ENCODE measurements at regions not wholly inside any gene's neighbourhood (a gene's known extent, or its start where the extent isn't known, plus 50 kb on each side); places are given as distances from the start of the nearest gene placed in this dataset.

DNA sequence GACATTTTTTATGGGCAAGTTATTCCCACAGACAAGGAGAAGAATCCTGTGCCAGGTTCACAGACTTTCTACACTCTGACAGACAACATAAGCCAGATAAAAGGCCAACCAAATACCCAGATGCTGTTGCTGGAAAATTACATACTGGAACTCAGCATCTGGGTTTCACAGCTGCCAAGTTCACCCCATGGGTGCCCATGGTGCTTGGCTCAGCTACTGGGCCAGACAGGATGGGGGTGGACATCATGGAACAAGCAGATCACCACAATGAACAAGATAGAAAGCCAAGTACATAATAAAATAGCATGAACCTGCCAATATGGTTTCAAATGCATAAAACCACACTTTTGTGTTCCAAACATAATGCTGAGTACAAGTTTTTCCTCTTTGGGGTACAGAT is 999.8 kb downstream of the NR2F1-AS1 start:
- no peak overlapping the region for H3K4me3 ChIP-seq
- no peak overlapping the region for H3K27ac ChIP-seq
- H3K9me3 ChIP-seq = peaks cover 0 to 5% (median 0%) of the 10 kb centered on the region in 3 donors
- no peaks in the 10 kb centered on the region for H3K36me3 ChIP-seq
- no peak for ATAC-seq
- no peaks in the 10 kb centered on the region for H3K4me1 ChIP-seq
- TF ChIP-seq EP300 (IDR thresholded peaks at IDR 0.05) (no peak), POLR2AphosphoS5 (IDR thresholded peaks at IDR 0.05) (no peak), POLR2A (IDR thresholded peaks at IDR 0.05) (no peak)
- TF ChIP-seq, protein P1, sequence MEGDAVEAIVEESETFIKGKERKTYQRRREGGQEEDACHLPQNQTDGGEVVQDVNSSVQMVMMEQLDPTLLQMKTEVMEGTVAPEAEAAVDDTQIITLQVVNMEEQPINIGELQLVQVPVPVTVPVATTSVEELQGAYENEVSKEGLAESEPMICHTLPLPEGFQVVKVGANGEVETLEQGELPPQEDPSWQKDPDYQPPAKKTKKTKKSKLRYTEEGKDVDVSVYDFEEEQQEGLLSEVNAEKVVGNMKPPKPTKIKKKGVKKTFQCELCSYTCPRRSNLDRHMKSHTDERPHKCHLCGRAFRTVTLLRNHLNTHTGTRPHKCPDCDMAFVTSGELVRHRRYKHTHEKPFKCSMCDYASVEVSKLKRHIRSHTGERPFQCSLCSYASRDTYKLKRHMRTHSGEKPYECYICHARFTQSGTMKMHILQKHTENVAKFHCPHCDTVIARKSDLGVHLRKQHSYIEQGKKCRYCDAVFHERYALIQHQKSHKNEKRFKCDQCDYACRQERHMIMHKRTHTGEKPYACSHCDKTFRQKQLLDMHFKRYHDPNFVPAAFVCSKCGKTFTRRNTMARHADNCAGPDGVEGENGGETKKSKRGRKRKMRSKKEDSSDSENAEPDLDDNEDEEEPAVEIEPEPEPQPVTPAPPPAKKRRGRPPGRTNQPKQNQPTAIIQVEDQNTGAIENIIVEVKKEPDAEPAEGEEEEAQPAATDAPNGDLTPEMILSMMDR (IDR thresholded peaks at IDR 0.05) = no peak
- H3K27me3 ChIP-seq = no peaks in the 10 kb centered on the region

DNA sequence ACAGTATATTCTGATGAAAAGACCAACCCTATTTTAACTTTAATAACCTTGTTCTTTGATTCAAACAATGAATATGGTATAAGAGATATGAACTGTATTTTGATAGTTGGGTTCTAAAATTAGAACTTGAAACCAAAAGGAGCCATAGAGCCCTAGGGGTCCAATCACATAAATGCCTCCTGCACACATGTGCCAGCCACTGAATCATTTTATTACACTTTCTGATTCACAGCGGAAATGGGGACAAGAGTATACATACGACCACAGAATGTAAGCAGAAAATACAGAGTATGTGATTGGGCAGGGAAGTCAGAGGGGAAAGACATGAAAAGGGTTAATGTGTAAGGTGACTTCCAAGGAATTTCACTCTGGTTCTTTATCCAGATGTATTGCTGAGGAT is 1000.2 kb downstream of the NR2F1-AS1 start:
- no peak overlapping the region for H3K27ac ChIP-seq
- no peak for ATAC-seq
- H3K27me3 ChIP-seq = no peaks in the 10 kb centered on the region
- H3K4me3 ChIP-seq = no peak overlapping the region
- H3K36me3 ChIP-seq = no peaks in the 10 kb centered on the region
- TF ChIP-seq, protein P1 (IDR thresholded peaks at IDR 0.05) = no peak
- no peak for TF ChIP-seq EP300 (IDR thresholded peaks at IDR 0.05)
- TF ChIP-seq POLR2A (IDR thresholded peaks at IDR 0.05) = no peak
- TF ChIP-seq POLR2AphosphoS5 (IDR thresholded peaks at IDR 0.05) = no peak
- H3K9me3 ChIP-seq = peaks cover 0 to 5% (median 0%) of the 10 kb centered on the region in 3 donors
- no peaks in the 10 kb centered on the region for H3K4me1 ChIP-seq
- WGBS, 2 donors (ENCODE audit: low coverage in 1 of 2) = 73 to 82% methylated on average over 2 of the region's 2 CpGs

DNA sequence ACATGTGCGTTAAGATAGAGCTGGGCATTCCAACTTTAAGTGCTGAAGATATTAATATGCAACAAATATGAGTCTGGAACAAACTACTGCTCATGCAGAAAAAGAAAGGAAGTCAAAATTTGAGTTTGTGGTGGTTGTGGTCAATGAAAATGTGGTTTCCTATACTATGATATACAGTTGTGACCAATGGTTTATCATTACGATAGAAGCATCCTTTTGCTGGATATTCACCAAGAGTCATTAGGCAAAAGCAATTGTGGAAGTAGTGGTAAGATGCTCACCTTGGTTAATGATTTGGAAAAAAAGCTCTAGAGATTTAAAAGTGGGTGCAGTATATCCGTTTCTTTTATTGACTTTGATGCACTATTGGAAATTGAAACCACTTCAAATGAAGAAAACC is 1007.0 kb downstream of the NR2F1-AS1 start:
- Histone ChIP-seq H3K4me3 (no peak overlapping the region), H3K9me3 (no peaks in the 10 kb centered on the region), H3K36me3 (no peaks in the 10 kb centered on the region), H3K27ac (no peak overlapping the region), H3K27me3 (no peaks in the 10 kb centered on the region), H3K4me1 (no peaks in the 10 kb centered on the region)
- no peak for TF ChIP-seq EP300 (IDR thresholded peaks at IDR 0.05)
- ATAC-seq = no peak
- 89 to 94% methylated on average over 3 of the region's 3 CpGs for WGBS, 2 donors (ENCODE audit: low coverage in 1 of 2)

DNA sequence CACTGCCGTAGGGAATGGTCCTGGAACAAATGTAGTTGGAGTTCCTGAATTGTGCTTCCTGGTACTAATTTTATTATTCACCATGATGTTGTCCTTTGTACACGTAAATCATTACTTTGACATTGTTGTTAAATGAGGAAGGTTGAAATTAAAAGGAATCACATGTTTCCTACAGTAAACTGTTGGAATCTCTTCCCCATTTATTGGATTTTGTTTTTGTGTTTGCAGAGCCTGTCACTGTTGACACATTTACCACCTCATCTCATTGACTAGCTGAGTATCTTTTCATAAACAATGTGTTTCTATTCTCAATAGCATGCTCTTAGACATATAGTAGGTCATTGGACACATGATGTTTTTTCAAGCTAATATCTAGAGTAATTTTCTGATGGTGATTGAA is 1012.5 kb downstream of the NR2F1-AS1 start:
- H3K27me3 ChIP-seq = no peaks in the 10 kb centered on the region
- TF ChIP-seq POLR2AphosphoS5 (IDR thresholded peaks at IDR 0.05) (no peak), EP300 (IDR thresholded peaks at IDR 0.05) (no peak), POLR2A (IDR thresholded peaks at IDR 0.05) (no peak)
- TF ChIP-seq, protein P1 (IDR thresholded peaks at IDR 0.05) = no peak
- no peak for ATAC-seq
- no peaks in the 10 kb centered on the region for H3K4me1 ChIP-seq
- WGBS, 2 donors (ENCODE audit: low coverage in 1 of 2) = 76 to 79% methylated on average over 2 of the region's 2 CpGs
- no peak overlapping the region for H3K4me3 ChIP-seq
- H3K27ac ChIP-seq = no peak overlapping the region
- no peaks in the 10 kb centered on the region for H3K9me3 ChIP-seq
- H3K36me3 ChIP-seq = no peaks in the 10 kb centered on the region

DNA sequence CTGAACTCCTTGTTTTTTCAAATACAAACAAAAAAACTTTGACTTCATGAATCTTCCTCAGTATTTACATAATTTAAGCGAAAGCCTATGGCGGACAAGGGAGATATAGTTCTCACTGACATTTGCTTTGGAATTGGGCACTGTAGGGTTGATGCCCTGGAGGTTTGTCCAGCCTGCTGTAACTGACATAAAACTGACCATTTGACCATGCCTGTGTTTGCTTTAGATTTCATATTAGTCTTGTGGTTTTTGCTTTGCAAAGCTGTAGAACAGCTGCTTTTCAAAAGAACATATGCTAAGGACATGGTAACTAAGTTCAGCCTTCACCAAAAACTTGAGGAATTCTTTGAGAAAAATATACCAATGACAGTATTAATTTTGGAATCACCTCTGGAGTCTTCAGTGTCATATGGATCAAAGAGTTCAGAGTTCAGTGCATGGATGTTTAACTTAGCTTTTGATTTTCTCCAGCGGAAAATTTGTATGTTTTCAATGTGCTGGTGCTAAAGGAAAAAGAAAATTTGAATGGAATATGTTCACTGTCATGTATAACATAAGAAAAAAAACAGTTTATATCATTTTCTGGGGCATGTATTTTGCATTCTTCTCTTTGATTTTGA is 1013.1 kb downstream of the NR2F1-AS1 start:
- Histone ChIP-seq H3K4me1 (no peaks in the 10 kb centered on the region), H3K36me3 (no peaks in the 10 kb centered on the region), H3K4me3 (no peak overlapping the region), H3K27me3 (no peaks in the 10 kb centered on the region), H3K27ac (no peak overlapping the region), H3K9me3 (no peaks in the 10 kb centered on the region)
- TF ChIP-seq, protein P1 (IDR thresholded peaks at IDR 0.05) = no peak
- no peak for TF ChIP-seq POLR2A (IDR thresholded peaks at IDR 0.05)
- TF ChIP-seq EP300 (IDR thresholded peaks at IDR 0.05) = no peak
- TF ChIP-seq POLR2AphosphoS5 (IDR thresholded peaks at IDR 0.05) = no peak
- 91 to 100% methylated on average over 3 of the region's 3 CpGs for WGBS, 2 donors (ENCODE audit: low coverage in 1 of 2)
- ATAC-seq = no peak
